DLD1 (cell line): ENCODE measurements at regions not wholly inside any gene's neighbourhood (a gene's known extent, or its start where the extent isn't known, plus 50 kb on each side); places are given as distances from the start of the nearest gene placed in this dataset.

Source experiments
- in situ Hi-C: cut with HindIII; loops from 2 replicates; pipeline ENCODE4 v1.10.0; 2017; ENCODE audit warnings: low sequenced_read_pairs

DNA sequence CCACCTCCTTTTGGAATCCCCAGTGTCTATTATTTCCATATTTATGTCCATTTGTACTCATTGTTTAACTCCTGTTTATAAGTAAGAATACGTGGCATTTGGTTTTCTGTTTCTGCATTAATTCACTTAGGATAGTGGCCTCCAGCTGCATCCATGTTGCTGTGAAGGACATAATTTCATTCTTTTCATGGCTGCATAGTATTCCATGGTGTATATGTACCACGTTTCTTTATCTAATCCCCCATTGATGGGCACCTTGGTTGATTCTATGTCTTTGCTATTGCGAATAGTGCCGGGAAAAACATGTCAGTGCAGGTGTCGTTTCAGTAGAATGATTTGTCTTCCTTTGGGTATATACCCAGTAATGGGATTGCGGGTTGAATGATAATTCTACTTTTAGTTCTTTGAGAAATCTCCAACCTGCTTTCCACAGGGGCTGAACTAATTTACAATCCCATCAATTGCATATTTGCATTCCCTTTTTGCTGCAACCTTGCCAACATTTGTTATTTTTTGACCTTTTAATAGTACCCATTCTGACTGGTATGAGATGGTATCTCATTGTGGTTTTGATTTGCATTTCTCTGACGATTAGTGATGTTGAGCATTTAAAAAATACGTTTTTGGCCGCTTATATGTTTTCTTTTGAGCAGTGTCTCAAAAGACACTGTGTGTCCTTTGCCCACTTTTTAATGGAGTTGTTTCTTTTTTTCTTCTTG, 373.2 kb upstream of the TNRC6C start:
- in situ Hi-C loops: no loop called here

DNA sequence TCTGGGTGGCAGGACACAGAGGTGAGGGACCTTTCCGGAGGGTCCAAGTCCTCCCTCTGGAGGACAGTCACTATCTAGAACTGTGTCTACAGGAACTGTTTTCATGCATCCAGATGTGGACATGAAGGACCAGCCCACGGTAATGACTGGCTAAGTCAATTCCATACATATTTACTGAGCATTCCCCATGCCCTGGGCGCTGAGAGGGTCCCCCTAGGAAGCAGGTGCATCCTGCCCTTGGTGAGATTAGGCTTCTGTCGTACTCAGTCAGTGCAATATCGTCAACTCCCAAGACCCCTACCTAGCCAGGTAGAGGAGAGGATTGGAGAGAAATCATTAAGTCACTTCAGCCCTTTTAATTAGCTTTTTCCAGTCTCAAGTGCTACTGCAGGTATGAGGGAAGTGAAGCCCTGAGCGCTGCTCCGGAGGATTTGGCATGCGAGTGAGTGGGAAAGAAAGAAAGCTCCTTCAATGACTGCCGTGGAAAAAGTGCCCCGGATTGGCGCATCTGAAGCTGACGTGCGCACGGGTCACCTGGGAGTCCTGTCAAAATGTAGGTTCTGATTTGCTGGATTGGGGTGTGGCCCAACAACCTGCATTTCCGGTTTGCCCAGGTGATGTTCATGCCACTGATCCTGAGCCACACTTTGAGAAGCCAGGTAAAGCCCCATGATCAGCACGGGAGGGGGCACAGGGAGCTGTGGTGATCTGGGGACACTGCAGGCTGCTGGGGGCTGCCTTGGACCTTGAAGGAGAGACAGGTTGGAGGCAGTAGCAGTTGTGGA, 367.4 kb upstream of the TNRC6C start:
- in situ Hi-C loops: no loop called here

DNA sequence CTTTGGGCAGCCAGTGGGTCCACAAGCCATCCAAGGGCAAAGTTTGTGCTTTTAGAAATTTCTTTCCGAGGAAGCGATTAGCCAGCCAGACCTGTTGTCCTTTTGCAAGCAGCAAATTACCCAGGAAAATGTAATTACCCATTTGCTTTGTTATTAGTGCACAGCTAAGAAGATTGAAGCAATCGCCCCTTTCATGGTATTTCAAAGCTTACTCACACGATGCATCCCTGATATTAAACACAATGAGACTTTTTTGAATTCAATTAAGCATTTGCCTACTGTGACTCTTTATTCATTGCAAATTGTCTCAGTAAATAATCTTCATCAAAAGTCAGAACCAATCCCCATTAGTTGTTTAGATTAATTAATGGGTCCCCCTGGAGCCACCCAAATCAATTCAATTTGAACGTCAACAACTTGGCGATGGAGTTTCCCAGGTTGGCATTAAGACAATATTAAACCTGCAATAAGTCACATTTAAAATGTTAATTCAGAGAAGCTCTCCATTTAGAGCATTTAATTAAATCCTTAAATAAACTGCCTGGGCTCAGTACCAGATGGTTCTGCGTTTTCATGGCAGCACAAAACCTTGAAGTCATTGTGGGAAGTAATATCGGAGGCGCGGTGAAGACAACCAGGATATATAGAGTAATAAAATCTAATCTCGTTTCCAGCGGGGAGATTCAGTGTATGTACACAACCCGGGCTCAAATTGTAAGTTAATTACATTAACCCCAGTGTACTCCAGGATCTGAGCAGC, 366.2 kb upstream of the TNRC6C start:
- in situ Hi-C loops: no loop called here

DNA sequence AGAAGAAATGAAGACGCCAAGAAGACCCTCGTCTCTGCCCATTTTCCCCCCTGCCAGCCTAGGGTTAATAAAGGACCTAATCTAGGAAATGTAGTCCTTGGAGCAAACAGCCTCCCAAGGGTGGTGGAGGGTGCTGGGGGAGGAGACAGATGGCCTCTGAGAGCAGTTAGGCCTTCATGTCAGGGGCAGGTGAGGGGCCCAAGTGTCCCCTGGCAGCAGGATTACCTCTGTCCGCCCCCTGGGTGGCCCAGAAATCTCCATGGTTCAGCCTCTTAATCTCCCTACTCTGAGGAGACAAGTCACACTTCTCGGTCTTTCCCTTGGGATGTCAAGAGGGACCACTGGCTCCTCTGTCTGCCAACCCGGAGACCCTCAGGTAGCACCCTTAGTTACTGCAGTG, 365.4 kb upstream of the TNRC6C start:
- in situ Hi-C loops: no loop called here

DNA sequence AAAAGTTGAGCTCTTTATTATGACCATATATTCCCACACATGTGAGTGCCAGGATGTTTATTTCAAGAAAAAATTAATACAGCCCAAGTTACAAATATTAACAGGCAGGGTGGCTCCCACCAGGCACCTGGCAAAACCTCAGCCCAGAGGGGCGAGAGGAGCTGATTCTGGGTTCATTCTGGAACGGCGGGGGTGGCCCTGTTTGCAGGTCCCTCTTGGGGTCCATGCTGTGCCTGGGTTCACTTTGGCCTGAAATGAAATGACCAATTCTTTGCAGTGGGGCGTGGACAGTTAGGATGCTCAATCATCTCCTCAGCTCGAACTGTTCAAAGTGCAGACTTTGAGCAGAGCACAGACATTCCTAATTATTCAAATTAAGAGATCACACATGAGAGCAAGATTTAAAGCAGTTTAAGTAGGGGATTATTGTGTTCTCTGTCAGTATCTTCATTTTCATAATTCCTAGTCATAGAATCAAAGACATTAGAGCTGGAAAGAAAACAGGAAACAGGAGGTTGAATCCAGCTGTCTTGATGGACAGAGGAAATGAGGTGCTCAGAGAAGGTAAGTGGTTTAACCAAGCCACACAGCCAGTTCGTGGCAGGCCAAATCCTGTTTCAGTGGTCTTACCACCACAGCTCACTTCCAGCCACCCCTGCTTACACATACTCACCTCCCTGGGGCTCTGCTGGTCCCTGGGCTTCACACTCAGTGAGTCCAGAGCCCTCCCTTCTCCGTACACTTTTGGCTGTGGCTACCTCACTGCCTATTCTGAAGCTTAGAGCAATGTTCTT, 363.9 kb upstream of the TNRC6C start:
- in situ Hi-C loops: no loop called here

DNA sequence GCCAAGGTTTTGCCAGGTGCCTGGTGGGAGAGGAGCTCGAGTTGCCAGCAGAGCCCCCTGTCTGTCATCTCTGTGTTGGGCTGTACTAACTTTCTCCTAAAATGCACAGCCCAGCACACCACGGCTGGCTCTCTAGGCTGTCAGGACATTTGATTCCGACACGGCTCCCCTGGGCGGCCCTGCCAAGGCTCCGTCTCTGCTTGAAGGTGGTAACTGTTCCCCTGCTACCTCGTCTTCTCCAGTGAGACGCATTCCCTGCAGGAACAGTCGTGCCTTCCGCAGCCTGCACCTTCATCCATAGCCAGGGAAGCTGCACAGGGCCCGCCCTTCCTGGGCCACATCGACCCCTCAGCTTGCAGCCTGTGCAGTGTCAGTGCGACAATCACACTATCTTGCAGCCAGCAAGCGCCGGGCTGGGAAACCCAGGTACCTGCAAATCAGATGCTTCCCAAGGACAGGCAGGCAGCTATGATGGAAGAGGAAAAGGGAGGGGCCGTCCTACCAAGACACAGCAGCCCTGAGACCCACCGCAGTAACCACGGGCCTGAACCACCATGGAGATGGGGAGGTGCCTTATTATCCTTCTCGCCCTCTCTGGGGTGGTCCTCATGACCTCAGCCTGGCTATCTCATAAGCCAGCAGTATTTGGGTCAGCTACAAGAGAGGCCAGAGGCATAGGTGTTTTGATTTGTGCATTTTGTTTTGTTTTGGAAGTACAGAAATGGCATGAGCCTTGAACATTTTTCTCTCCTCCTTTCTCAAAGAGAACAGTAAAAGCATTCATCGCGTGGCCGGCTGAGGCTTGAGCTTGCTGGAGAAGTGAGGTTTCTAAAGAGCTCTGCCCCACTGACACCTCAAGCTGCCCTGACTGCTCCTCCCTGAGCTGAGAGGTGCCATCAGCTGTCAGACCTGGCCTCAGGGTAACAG, 361.7 kb upstream of the TNRC6C start:
- in situ Hi-C loops: no loop called here

DNA sequence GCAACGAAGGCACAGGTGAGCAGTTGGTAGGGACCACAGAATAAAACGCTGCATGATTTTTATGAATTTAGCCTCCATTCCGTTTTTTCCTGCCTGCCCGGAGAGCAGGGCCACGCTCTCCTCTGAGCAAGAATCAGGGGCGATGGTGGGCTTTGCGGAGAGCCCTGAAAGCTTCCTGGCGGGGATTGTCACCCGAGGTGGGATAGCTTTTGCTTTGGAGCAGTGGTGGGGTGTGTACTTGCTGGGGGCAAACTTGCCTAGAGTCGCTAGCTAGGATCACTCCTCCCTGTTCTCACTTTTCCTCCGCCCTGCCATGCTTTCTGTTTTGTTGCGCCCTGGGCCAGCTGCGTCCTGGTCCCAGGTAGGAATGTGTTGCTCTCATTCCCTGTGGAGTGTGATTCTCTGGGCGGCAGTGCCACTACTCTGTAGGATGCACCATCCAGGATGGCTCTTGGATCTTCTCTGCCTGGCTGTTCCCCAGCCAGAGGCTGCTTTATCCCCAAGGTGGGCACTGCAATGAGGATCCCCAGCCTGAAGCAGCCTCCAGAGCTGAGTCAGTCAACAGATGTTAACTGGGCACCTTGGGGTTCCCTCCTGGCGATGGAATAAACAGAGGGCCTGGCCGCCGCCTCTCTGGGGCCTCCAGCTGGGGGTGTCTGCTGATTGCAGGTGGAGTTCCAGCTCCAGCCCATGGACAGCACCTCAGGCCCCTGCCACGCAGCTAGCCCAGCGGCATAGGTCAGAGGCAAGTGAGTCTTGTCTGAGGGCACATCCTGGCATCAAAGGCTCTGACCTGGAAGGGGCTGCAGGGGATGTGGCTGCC, 360.9 kb upstream of the TNRC6C start:
- in situ Hi-C loops: no loop called here

DNA sequence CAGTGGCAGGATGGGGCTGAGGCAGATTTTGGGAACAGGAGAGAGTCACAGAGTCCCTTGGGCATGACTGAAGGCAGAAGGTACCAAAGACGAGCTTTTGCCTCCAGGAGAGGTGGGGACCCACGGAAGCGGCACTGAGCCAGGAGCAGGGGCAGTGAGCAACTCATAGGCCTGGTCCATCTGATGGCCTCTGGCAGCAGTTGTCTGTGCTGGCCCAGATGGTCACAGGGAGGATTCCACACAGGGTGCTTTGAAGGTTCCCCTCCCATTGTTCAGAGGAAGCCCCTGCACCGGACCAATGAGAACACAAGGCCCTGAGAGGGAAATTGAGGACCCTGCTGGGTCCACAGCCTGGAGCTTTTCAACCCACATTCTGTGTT, 360.3 kb upstream of the TNRC6C start:
- in situ Hi-C loops: no loop called here

DNA sequence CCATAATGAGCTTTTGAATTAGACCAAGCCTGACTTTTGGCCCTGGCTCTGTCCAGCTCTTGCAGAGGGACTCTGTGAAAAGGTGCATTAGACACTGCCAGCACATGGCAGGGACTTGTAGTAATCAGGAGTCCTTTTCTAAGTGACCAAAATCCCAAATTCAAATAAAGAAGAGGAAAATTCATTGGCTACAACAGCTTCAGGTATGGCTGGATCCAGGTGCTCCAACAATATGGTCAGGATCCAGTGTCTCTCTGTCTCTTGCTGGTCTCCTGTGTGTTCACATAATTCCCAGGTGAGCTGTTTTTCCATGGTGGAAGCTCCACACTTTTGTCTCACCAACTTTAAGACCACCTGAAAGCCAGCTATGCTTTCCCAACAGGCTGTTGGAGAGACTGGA, 358.8 kb upstream of the TNRC6C start:
- in situ Hi-C loops: no loop called here

DNA sequence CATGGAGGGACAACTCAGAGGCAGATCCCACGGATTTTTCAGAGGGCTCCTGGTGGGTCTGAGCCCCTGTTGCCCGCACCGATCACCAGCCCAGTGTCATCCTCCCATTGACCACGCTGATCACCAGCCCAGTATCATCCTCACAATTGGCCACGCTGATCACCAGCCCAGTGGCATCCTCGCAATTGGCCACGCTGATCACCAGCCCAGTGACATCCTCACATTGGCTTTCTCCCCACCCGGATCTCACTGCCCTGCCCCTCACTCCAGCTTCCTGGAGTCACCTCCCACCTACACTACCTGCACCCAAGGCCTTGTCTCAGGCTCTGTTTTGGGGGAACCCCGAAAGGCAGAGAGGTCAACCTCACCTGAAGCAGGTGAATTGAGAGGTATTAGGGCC, 358.2 kb upstream of the TNRC6C start:
- in situ Hi-C loops: no loop called here

DNA sequence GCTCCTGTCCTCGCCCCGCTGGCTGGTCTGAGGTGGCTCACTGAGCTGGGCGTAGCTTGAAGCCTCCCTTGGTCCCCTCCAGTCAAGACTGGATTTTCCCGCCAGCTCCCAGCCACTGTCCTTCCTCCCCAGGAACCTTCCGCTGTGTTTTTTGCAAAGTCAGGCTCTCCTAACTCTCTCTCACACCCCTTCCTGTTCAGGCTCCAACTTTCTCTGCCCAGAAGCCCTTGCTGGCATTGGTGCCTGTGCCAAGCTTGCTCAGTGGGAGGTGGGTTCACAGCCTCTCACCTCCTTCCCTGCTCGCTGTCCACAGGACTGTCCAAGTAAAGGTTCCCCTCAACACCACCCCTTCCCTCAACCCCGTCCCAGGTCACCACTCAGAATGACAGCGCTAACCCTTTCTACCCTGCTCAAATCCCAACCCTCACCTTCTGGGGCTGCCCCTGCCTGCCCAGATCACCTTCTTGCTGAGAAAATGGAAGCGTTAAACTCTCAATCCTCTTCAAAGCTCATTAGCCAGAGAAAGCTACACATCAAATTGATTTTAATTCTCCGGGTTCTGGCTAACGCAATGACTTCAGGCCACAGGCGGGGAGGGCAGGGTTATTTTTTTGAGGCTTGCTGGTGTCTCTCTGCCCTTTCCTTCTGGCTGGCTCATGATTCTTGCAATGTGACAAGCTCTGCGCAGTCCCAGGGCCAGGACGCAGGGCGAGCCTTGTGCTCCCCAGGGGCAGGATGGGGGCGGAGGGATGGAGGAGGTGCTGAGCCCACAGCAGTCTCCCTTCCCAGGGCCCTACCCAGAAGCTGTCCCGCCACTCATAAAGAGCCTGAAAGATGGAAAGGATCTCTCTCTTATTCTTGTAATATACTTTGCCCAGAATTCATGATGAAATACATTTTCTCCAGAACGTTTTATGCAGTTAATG, 357.2 kb upstream of the TNRC6C start:
- in situ Hi-C loops: no loop called here

DNA sequence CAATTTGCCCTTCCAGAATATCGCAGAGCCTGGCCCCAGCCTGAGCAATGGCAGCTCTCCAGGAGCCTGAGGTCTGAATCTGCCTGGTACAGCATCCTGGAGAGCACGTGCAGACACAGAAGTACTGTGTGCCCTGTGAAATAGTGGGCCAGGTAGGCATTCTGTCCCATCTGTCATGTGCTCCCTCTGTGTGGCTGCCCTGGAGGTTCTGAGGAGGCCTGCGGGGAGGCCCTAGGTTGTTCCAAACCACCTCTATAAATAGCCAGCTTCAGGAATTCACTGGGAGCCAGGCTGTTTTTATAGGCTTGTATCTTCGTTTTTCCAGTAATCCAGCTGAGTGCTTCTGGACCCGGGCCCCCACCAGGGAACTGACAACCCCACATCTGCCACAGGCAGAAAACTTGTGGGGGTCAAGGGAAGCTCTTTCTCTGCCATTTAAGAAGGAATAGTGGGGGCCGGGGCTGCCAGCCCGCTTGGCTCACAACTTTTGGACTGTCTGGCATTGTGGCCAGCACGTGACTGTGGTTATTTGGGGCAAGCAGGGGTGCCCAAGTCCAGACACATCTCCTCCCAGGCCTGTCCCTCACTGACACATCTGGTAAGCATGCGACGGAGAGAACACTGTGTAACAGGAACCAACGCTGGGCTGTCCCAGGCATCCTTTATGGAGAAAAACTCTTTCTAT, 356.3 kb upstream of the TNRC6C start:
- in situ Hi-C loops: no loop called here

DNA sequence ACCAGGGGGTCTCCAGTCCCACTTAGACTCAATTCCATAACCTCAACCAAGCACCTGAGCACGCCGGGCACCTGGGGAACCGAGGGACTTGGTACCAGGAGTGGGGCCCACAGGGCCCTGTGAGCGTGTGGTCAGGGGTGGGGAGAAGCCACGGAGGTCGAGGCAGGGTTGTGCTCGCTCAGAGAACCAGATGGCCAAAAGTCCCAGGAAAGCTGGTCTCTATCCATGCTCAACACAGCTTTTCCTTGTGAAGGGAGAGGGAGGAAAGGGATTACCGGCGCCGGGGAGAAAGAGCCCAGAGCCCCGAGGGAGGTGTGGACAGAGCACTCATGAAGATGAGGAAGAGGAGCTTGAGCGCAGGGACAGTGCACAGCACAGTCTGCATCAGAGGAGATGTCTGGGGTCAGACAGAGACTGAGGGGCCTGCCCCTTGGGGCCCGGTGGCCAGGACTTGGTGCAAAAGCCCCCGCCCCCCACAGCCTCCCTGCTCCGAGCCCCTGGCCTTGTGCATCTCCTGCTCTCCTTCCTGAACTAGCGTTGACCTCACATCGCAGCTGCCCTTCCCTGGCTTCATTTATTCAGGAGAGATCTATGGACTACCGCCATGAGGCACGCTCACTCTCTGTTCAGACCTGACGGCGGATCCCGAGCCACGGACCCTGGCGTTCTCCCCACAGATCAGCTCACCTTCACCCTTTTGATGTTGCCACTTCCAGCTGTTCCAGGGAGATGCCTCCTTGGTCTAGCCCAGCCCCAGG, 355.4 kb upstream of the TNRC6C start:
- in situ Hi-C loops: no loop called here

DNA sequence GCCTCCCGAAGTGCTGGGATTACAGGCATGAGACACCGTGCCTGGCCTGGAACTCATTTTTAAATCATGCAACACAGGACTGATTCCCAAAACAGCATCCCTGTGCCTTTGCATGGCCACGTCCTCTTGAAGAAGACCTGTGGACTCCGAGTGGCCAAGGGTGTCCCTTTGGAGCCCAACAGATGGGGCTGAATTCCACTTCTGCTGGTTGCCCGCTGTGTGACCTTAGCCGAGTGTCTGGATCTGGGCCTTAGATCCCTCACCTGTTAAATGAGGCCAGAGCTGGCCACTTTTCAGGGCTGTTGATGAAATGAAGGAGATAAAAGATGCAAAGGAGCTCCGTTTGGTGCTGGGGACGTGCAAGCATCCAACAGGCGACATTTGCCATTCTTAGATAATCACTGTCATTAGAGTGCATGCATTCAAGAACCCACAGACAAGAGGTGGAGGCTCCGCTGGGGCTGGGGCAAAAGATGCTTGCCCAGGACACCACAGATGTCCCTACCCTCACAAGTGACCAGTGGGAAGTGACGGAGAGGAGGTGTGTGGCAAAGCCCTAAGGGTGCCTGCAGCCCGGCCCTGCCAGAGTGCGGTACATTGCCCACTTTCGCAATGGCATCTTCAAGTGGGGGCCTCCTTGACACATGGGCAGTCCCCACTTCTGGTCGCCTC, 354.1 kb upstream of the TNRC6C start:
- in situ Hi-C loops: no loop called here

DNA sequence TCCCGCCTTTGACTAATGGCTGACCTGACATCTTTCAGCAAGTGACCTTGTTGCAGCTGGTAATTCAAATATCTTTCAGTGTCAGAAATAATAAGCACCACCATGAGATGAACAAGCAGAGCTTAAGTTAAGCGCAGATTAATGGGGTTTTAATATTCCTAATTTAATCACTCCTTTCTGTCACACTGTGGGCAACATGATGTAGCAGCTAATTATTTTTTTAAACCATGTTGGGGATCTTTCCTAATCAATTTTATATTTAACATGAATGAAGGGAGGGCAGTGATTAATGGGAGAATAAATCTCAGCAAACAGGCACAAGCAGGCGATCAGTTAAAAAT, 353.6 kb upstream of the TNRC6C start:
- in situ Hi-C loops: no loop called here

DNA sequence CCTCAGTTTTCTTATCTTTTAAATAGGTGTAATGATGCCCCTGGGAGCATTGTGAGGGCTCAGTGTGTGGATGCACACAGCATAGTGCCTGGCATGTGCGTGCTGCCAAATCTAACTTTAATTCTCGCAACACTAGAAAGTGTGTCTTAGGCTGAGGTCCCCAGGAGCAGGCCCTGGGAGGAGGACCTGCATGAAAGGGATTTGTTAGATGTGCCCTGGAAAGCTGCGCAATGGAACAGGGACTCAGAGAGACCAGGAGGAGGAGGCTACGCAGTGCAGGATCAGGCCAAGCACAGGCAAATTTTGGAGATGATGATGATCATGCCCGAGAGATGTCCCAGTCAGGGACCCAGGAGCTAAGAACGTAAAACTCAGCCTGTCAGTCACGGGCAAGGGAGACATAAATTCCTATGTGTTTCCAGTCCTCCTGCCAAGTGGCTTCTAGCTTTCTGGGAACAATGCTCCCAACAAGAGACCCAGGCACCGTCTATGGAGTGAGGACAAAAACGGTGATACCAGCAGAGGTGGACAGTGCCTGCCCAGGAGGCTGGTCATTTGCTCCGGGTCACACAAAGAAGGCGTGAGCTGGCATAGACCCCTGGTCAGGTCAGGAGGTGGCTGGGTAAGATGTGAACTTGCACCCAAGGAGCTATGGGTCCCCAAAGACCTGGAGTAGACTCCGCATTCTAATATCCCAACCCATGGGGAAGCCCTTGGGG, 352.2 kb upstream of the TNRC6C start:
- in situ Hi-C loops: no loop called here
